NCI-H146 treated with DMSO at 0.1 percent for 48 hours (cell line): ENCODE measurements at regions not wholly inside any gene's neighbourhood (a gene's known extent, or its start where the extent isn't known, plus 50 kb on each side); places are given as distances from the start of the nearest gene placed in this dataset.
A peak's percentile ranks its signal among the peaks of the same experiment; 100 is the strongest.
"Not testable (repeated sequence)": the region's sequence is repeated elsewhere in the genome, so short reads cannot be mapped to it uniquely, and the experiment has no call there.

Experiments used
- DNase-seq: peaks from one replicate; lab custom pipeline; 2025; ENCODE audit not compliant: unreplicated experiment; lab: John Stamatoyannopoulos, UW

DNA sequence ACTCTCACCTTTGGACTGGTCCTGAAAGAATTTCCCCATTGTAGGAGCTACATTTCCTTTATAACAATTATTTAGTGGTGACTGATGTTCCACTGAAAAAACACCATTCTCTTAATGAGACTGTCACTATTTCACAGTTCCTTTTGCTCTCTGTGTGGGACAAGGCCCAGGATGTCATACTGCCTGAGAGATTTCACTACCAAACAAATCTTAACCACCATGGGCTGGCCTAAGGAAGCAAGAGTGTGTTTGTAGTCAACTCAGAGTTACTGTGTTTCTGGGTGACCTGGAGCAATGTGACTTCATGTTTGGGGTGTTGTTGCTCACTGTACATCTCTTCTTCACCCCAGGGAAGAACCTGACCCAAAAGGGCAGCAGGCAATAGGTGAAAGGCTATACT, 50.1 kb upstream of the ZNF608 start:
- no peak for DNase-seq

DNA sequence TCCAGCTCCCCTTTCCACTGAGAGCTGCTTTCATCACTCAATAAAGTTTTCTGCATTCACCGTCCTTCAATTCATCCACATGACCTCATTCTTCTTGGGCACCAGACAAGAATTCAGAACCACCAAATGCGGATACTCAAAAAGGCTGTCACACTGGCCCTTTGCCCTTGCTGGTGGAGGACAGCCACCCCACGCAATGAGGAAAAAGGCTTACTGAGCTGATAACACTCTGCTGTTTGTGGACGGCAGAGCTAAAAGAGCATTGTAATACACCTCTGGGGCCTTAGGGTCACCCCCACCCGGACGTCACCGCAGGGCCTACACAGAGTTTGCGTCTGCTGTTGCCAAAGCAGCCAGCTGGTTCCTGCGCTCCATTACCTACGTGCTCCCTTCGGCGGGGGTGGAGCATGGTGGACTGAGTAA, 51.2 kb upstream of the ZNF608 start:
- DNase-seq: no peak

DNA sequence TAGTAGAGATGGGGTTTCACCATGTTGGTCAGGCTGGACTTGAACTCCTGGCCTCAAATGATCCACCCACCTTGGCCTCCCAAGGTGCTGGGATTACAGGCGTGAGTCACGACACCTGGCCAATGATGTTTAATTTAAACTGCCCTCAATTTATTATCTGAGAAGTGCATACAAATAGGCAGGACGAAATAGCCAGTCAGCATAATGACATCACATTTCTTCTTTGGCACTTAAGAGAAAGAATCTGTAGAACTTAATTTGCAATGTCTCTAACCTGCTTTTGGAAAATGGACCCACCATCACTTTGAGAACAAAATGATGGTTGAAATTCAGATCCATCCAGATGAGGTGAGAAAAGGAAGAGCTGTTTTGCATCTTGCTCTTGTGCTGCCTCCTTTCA, 52.5 kb upstream of the ZNF608 start:
- DNase-seq: no peak

DNA sequence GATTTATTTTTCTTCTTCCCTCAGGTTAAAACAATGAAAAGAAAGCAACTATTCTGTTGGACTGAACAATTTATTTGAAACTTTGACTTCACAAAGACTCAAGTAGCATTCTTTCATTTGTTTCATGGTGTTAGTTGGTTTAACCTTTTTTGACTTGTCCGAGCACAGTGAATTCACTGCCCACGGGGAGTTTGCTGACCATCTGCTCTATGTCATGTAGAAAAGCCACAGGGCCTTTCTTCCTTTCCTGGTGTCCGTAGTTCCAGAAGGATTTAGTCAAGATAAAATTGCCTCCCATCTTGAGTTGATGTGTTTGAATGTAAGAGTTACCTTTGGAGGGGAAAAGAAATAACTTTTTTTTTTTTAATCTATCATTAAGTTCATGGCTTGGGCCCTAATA, 55.1 kb upstream of the ZNF608 start:
- DNase-seq: no peak

DNA sequence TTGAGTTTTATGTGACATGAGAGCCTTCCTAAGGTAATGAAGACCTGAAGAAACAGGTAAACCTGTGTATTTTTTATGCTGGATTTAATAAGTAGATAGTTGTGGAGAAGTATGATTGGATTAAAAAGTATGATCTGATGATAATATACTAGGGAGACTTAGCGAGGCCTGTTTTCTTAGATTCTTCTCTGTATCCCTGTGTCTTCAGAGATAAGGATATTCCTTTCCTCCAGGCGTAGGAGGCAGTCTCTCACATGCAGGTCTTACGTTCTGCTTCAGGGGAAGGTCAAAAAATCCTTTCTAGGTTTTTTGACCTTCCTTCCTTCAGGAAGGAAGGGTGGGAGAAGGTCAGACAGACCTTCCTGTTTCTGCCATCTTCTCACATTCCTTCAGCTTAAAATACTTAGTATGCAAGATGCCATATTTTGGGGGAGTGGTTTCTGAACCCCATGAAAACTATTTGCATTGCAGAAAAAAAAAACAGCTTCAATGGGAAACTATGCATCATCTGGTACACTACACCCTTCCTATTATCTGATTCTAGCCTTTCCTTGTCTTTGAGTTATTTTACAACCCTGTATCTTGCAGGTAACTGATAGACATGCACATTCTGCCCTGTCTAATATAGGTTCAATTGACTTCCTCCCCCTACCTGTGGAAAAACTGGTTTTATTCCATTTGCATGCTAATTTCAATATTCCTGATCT, 57.3 kb upstream of the ZNF608 start:
- DNase-seq: no peak

DNA sequence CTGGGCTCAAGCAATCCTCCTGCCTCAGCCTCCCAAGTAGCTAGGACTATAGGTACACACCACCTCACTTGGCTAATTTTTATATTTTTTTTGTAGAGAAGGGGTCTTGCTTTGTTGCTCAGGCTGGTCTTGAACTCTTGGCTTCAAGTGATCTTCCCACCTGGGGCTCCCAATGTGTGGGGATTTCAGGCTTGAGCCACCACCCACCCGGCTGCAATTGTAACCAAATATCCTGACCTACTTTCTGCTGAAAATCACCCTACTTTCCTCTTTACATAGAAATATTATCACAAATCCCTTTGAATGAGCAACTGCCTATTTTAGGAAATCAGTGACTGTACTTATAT, 59.6 kb upstream of the ZNF608 start:
- no peak for DNase-seq

DNA sequence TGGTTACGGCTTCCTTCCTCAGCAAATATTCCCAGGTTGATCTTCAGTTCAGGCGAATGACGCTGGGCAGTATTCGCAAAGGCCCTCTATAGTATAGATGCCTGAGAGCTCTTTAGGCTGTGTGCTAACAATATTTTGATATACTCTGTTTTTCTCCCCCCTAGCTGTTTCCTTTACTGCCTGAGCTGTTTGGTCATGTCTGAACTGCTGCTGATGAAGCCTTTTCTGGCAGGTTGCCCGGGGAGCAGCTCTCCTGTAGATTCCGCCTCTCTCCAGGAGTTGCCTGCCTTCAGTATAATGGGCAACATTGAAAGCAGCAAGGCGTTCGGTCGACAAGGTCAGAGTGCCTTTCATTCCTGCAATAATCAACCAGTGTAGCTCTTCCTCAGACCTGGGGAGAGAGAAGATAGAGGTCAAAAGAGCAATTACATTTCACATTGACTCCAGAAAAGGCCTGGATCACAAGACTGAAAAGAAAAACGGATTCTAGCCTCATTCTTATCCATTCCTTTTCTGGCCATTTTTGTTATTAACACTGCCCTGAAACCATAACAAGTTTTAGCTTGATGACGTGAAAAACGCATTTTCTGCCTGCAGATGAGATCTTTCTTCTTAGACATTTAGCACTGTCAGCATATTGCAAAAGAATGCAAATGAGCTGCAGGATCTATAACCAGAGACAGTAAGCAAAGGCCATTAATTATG, 60.1 kb upstream of the ZNF608 start:
- DNase-seq: peak; percentile 91

DNA sequence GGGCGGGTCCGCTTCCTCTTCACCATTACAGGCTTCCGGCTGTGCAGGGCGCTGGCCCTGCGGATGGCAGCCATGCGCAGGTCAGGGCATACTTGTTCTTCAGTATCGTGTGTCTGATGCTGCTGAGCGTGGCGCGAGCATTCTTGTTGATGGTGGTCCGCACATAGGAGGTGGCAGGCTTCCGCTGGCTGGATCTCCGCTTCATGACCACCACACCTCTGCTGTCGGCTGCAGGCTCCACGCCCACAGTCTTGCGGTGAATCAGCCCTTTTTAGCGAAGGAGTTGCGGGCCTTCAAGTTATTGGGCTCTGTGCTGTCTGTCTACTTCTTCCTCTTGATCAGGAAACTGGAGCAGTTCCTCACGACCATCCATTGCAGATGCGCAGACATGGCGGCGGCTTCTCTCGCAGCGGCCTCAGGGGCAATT, 62.4 kb upstream of the ZNF608 start:
- no peak for DNase-seq

DNA sequence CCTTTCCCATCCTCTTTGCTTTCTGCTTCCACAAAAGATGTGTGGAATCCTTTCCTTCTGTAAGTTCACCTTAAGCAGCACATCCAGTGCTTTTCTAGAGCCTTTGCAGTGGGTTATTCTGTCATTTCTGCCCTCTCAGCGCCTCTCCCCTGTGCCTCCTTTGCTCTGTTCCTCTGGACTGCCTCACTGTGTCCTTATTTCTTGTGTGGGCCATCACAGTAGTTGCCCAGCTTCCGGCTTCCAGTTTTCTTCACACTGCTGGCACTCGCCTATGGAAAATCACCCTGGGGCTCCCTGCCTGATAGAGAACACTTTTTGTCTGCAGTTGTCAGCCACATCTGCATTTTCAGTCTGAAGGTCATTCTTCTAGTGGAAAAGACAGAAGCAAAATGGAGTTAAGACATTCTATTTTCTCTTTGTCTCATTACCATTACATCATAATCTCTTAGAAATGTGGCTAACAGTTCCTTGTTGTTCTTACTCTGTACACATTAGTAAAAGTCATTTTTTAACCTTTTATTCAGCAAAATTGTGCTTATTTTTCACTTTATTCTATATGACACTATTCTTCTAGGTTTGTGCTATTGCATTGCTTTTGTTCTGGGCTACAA, 64.1 kb upstream of the ZNF608 start:
- DNase-seq: no peak

DNA sequence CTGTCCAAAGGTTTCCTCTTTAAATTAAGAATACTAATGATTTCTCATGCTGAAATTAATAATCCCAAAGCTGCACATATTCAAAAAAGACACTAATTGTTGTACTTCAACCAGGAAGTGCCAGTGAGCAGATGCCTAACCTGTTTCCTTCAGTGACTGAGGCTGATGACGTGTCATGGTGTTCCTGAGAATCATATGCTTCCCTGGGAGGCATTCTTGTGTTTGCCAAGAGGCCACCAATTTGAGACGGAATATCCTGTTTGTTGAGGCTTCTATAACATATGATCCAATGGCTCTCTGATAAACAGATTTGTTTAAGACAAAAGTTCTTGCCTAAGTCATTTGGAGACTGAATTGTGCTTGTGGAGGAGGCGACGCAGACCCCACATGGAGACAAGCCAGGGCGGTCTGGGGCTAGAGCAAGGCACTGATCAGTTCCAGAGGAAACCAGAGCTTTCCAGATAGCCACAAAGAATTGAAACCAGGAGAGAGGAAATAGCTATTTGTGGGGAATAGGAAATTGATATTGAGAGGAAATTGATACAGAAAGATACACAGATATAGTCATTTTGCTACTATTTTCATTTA, 66.4 kb upstream of the ZNF608 start:
- DNase-seq: no peak

DNA sequence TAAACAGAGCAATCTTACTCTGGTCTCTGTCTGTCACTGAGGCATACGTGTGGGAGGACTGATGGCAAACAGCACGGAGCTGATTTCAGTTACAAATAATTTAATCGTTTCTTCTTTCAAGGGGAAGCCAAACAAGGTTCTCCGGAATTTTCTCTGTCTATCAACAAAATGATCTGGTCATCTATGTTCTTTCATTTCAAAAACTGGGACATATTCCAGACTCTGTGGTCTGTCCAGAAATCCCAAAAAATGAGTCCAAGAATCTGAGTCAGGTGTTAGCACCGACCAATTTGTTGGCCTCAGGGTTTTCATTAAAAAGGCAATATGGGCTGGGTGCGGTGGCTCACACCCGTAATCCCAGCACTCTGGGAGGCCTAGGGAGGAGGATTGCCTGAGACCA, 69.9 kb upstream of the ZNF608 start:
- DNase-seq: no peak

DNA sequence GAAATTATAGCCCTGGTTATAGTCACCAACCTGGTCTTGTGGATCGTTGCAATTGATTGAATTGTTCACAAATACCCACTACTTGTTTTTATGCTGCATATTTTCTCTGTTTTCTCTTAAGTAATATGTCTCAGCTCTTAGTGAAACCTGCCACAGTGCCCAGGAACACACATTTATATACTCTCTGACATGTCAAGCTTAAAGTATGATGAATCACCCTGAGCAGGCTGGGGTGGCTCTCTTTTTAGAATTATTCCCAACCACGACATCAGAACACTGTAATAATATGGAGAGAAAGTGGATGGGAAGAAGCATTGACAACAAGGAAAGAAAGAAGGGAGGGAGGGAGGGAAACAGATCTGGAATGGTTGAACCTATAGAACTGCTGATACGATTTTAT, 72.8 kb upstream of the ZNF608 start:
- no peak for DNase-seq

DNA sequence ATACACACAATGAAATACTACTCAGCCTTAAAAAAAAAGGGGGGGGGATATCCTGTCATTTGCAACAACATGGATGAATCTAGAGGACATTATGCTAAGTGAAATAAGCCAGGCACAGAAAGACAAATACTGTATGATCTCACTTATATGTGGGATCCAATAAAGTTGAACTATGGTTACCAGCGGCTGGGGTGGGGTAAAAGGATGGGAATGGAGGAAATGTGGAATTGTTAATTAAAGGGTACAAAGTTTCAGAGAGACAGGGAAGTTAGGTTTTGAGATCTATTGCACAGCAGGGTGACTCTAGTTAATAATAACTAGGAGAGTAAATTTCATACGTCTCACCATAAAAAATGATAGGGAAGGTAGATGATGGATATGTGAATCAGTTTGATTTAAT, 76.2 kb upstream of the ZNF608 start:
- no peak for DNase-seq

DNA sequence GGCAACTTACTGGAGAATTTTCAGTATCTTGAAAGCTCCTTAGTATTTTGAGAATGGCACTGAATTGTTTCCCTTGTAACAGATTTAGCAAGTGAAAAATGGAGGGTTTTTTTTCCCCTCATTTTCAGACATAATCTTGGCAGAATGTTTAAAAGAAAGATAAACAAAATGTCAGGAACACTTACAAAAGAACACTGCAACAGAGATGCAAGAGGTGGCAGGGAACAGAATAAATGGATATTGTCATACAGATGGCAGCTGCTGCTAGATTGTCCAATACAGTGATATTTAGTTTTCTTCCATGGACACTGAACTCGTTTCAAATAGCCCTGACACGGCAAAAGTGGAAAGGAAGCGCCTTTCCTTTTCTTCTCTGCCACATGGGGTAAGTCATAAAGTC, 76.9 kb upstream of the ZNF608 start:
- no peak for DNase-seq

DNA sequence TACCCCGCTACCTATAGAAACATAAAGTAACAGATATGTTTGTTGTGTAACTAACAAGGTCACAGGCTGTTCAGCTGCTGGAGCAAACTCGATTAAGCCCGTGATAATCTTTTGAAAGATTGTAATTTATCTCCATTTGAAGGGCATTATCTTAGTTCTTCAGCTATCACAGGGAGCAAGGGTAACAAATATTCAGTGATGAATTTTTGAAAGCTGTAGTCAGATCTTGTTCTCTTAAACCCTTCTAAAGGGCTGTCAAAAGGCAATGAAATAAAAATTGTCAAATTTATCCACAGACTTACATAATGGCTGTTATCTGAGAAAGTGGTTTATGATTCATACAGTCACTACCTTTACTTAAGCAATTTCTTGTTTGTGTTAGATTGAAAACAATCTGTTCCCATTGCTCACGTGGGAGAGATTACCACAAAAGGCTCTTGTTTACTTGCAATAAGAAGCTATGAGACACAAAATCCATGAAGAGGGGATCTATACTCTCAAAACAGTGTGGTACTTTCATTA, 78.3 kb upstream of the ZNF608 start:
- no peak for DNase-seq

DNA sequence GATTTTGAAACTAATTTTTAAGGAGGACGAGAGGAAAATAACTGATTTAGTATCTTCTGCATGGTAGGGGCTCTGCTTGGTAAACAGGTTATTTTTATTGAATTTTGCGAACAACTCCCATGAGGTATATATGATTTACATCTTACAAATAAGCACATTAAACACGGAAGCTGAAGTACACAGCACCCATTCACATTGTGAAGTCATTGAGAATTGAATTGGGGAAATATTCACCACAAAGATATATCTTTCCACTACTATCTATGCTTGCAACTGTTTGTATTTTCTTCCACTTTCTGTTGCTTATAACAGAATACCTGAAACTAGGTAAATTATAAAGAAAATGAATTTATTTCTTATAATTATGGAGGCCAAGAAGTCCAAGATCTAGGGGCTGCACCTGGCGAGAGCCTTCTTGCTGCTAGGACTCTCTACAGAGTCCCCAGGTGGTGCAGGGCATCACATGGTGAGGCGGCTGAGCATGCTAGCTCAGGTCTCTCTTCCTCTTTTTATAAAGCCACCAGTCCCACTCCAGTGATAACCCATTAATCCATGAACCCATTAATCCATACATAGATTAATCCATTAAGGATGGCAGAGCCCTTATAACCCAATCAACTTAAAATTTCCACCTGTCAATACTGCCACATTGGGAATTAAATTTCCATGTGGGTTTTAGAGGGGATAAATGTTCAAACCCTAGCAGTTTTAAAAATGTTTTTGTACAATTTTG, 79.0 kb upstream of the ZNF608 start:
- no peak for DNase-seq

DNA sequence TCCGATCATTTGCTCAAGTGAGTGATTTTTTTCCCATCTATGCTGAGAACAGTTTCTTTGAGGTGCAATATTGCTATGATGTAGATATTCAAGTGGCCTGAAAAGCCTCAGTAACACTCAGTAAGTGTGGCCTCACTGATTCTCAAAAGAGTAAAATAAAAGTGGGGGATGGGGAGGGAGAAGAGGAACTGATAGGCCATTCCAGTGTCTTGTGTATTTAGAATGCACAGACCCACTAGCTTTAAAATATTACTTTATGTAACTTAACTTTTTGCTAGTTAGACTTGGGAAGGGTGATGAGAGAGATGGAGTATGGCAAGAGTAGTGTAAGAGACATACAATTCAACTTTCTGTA, 79.5 kb upstream of the ZNF608 start:
- no peak for DNase-seq

DNA sequence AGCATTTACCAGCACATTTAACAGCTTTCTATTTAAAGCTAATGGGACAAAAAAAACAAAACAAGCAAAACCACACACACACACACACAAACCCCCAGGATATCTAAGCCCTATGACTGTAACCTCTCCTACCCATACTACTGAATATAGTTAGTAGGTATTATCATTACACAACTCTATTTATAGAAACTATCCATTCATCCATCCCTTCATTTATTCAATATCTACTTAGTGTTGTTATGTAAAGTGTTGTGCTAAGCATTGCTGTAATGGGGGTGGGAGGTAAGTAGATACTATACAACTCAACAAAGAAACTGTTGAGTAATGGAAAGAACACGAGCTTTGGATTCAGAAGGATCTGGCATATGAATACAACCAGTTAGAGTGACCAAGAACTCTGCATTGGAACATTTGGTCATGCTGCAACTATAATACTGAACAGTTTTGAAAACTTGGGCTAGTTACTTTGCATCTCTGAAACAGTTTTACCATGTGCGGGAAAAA, 82.3 kb upstream of the ZNF608 start:
- DNase-seq: no peak

DNA sequence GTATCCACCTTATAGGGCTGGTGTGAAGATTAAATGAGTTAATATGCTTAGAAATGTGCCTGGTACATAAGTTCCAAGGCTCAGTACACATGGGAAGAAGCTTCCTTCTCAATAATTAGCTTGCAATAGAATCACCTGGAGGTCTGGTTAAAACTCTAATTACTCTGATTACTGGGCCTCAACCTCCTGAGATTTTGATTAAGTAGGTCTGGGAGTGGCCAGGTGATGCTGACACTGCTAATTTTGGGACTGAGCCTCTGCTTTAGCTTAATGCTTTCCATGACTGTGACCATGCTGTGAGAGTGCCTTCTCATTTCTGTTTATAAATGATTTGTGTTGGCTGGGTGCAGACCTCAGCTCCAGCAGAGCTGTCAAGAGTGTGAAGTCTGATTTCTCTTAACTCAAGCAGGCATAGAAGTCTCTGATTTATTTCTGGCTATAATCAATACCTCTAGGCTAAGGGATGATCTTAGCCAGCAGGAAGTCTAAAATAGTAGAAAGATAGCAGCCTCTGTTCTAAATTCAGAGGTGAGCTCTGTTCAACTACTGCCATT, 85.3 kb upstream of the ZNF608 start:
- no peak for DNase-seq

DNA sequence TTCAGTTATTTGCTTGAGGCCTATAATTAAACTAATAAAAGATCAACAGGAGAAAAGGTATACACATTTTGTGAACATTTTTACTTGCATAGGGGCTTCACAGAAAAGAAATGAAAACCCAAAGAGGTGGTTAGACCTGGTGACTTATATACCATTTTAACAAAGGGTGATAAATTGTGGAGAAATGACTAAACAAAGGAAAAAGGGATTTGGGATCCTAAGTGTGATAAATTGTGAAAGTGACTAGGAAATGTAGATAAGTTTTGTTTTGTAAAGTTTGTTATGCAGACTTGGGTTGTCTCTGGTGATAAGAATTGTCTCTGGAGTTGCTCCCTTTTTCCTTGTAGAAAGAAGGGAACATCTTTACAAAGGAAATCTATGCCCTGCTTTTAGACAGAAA, 86.1 kb upstream of the ZNF608 start:
- no peak for DNase-seq

DNA sequence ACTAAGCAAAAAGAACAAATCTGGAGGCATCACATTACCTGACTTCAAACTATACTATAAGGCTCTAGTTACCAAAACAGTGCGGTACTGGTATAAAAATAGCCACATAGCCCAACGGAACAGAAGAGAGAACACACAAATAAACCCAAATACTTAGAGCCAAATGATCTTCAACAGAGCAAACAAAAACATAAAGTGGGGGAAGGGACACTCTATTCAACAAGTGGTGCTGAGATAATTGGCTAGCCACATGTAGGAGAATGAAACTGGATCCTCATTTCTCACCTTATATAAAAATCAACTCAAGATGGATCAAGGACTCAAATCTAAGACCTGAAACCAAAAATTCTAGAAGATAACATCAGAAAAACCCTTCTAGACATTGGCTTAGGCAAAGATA, 89.9 kb upstream of the ZNF608 start:
- DNase-seq: not testable (repeated sequence)
